HG03457 (cell line): ENCODE measurements at regions not wholly inside any gene's neighbourhood (a gene's known extent, or its start where the extent isn't known, plus 50 kb on each side); places are given as distances from the start of the nearest gene placed in this dataset.

Experiments
- ATAC-seq: cut with Tn5 transposase; IDR thresholded peaks from one replicate; pipeline ENCODE4 v1.9.1; 2021; ENCODE audit warnings: moderate number of reproducible peaks; ENCODE audit not compliant: unreplicated experiment

- ATAC-seq, result no peak
Measured at GRCh38 chr7:36002900-36003299, 150.2 kb upstream of the EEPD1 start.

GRCh38 chr7:36003343-36003742 lies 149.7 kb upstream of the EEPD1 start:
- ATAC-seq, result no peak

GRCh38 chr7:36005293-36005692 lies 147.8 kb upstream of the EEPD1 start:
- no peak for ATAC-seq

GRCh38 chr7:36005876-36006275 lies 147.2 kb upstream of the EEPD1 start:
- ATAC-seq, result no peak

GRCh38 chr7:36006636-36007229 lies 146.3 kb upstream of the EEPD1 start:
- no peak for ATAC-seq

- ATAC-seq, result no peak
Measured at GRCh38 chr7:36010656-36011587, 142.1 kb upstream of the EEPD1 start.

- no peak for ATAC-seq
Measured at GRCh38 chr7:36011588-36011965, 141.5 kb upstream of the EEPD1 start.

GRCh38 chr7:36013246-36014014 lies 139.6 kb upstream of the EEPD1 start:
- no peak for ATAC-seq

- ATAC-seq, result no peak
Measured at GRCh38 chr7:36014961-36015360, 138.1 kb upstream of the EEPD1 start.

GRCh38 chr7:36015733-36016132 lies 137.3 kb upstream of the EEPD1 start:
- ATAC-seq, result no peak

- no peak for ATAC-seq
Measured at GRCh38 chr7:36016648-36017047, 136.4 kb upstream of the EEPD1 start.

GRCh38 chr7:36017111-36017510 lies 135.9 kb upstream of the EEPD1 start:
- no peak for ATAC-seq

GRCh38 chr7:36018816-36019484 lies 134.1 kb upstream of the EEPD1 start:
- no peak for ATAC-seq

GRCh38 chr7:36019538-36019937 lies 133.5 kb upstream of the EEPD1 start:
- no peak for ATAC-seq

- ATAC-seq, result no peak
Measured at GRCh38 chr7:36019980-36020379, 133.1 kb upstream of the EEPD1 start.

GRCh38 chr7:36021367-36021766 lies 131.7 kb upstream of the EEPD1 start:
- ATAC-seq, result no peak

- ATAC-seq, result no peak
Measured at GRCh38 chr7:36021917-36022550, 131.0 kb upstream of the EEPD1 start.

GRCh38 chr7:36023033-36023560 lies 130.0 kb upstream of the EEPD1 start:
- no peak for ATAC-seq

- no peak for ATAC-seq
Measured at GRCh38 chr7:36025190-36025589, 127.9 kb upstream of the EEPD1 start.

GRCh38 chr7:36029311-36029710 lies 123.7 kb upstream of the EEPD1 start:
- ATAC-seq, result no peak
